Activated CD4-positive, alpha-beta T cell treated with anti-CD3 and anti-CD28 coated beads, Interleukin-2, amount 10 ng/mL, durations not matched to agents 24 days and 14 days (primary cell): ENCODE measurements at regions not wholly inside any gene's neighbourhood (a gene's known extent, or its start where the extent isn't known, plus 50 kb on each side); places are given as distances from the start of the nearest gene placed in this dataset.

Experiments
- DNase-seq: peaks from one replicate; pipeline ENCODE4 v3.0.0; 2022
- H3K27ac Mint-ChIP-seq: one replicate; pipeline ENCODE4 v1.8.0; 2022; ENCODE audit warnings: mild to moderate bottlenecking, mixed read lengths
- H3K27me3 Mint-ChIP-seq: one replicate; pipeline ENCODE4 v1.8.0; 2022; ENCODE audit warnings: mixed read lengths
- H3K36me3 Mint-ChIP-seq: one replicate; pipeline ENCODE4 v1.8.0; 2022; ENCODE audit warnings: low read depth, mild to moderate bottlenecking, mixed read lengths
- H3K4me1 Mint-ChIP-seq: one replicate; pipeline ENCODE4 v1.8.0; 2021; ENCODE audit warnings: mixed read lengths
- H3K4me3 Mint-ChIP-seq: one replicate; pipeline ENCODE4 v1.8.0; 2022; ENCODE audit warnings: mild to moderate bottlenecking, moderate library complexity, mixed read lengths
- H3K9me3 Mint-ChIP-seq: one replicate; pipeline ENCODE4 v1.8.0; 2021; ENCODE audit warnings: mixed read lengths
- intact Hi-C: fragments of 100-400 bp; cut with micrococcal nuclease; formaldehyde crosslinking; loops from one replicate; pipeline ENCODE4 v1.15.1; 2023

GRCh38 chr2:136226903-136227302 is 109.0 kb upstream of the CXCR4 start:
- no peak overlapping the region for H3K27ac Mint-ChIP-seq
- H3K4me1 Mint-ChIP-seq, result peaks cover 6% of the 10 kb centered on the region
- H3K27me3 Mint-ChIP-seq, result peaks cover 28% of the 10 kb centered on the region
- DNase-seq, result no peak
- no peaks in the 10 kb centered on the region for H3K36me3 Mint-ChIP-seq
- H3K9me3 Mint-ChIP-seq, result peaks cover 20% of the 10 kb centered on the region
- no peak overlapping the region for H3K4me3 Mint-ChIP-seq
- intact Hi-C loops, result no loop called here

GRCh38 chr2:136225950-136226835 is 108.2 kb upstream of the CXCR4 start:
- Mint-ChIP-seq H3K4me3 (no peak overlapping the region), H3K9me3 (peaks cover 20% of the 10 kb centered on the region), H3K27ac (no peak overlapping the region), H3K27me3 (peaks cover 24% of the 10 kb centered on the region), H3K4me1 (peaks cover 6% of the 10 kb centered on the region), H3K36me3 (no peaks in the 10 kb centered on the region)
- DNase-seq, result no peak
- intact Hi-C loops, result no loop called here

GRCh38 chr2:136223274-136223673 is 105.3 kb upstream of the CXCR4 start:
- H3K36me3 Mint-ChIP-seq, result no peaks in the 10 kb centered on the region
- intact Hi-C loops, result no loop called here

GRCh38 chr2:136222862-136223261 is 104.9 kb upstream of the CXCR4 start:
- intact Hi-C loops, result no loop called here
- peaks cover 6% of the 10 kb centered on the region for H3K4me1 Mint-ChIP-seq
- peaks cover 1% of the 10 kb centered on the region for H3K9me3 Mint-ChIP-seq
- peaks cover 10% of the 10 kb centered on the region for H3K27me3 Mint-ChIP-seq
- no peaks in the 10 kb centered on the region for H3K36me3 Mint-ChIP-seq
- H3K4me3 Mint-ChIP-seq, result no peak overlapping the region
- no peak for DNase-seq
- no peak overlapping the region for H3K27ac Mint-ChIP-seq

More at GRCh38 chr2:136223274-136223673, 105.3 kb upstream of the CXCR4 start:
- H3K27me3 Mint-ChIP-seq, result peaks cover 7% of the 10 kb centered on the region
- peaks cover 5% of the 10 kb centered on the region for H3K9me3 Mint-ChIP-seq
- no peak overlapping the region for H3K4me3 Mint-ChIP-seq
- H3K27ac Mint-ChIP-seq, result no peak overlapping the region
- H3K4me1 Mint-ChIP-seq, result peaks cover 6% of the 10 kb centered on the region
- no peak for DNase-seq

GRCh38 chr2:136221026-136221425 is 103.1 kb upstream of the CXCR4 start:
- Mint-ChIP-seq H3K9me3 (peaks cover 3% of the 10 kb centered on the region), H3K36me3 (no peaks in the 10 kb centered on the region), H3K4me3 (no peak overlapping the region), H3K27ac (no peak overlapping the region), H3K27me3 (peaks cover 16% of the 10 kb centered on the region), H3K4me1 (peaks cover 3% of the 10 kb centered on the region)
- DNase-seq, result no peak
- intact Hi-C loops, result no loop called here

GRCh38 chr2:136219963-136220362 is 102.0 kb upstream of the CXCR4 start:
- no peaks in the 10 kb centered on the region for H3K36me3 Mint-ChIP-seq
- intact Hi-C loops, result no loop called here
- no peak for DNase-seq
- peaks cover 18% of the 10 kb centered on the region for H3K27me3 Mint-ChIP-seq
- H3K4me1 Mint-ChIP-seq, result no peaks in the 10 kb centered on the region
- peaks cover 3% of the 10 kb centered on the region for H3K9me3 Mint-ChIP-seq
- no peak overlapping the region for H3K4me3 Mint-ChIP-seq
- H3K27ac Mint-ChIP-seq, result no peak overlapping the region

GRCh38 chr2:136219341-136219740 is 101.4 kb upstream of the CXCR4 start:
- no peak for DNase-seq
- no peak overlapping the region for H3K27ac Mint-ChIP-seq
- intact Hi-C loops, result no loop called here
- peaks cover 1% of the 10 kb centered on the region for H3K4me1 Mint-ChIP-seq
- H3K36me3 Mint-ChIP-seq, result no peaks in the 10 kb centered on the region
- peaks cover 20% of the 10 kb centered on the region for H3K27me3 Mint-ChIP-seq
- peaks cover 6% of the 10 kb centered on the region for H3K9me3 Mint-ChIP-seq
- no peak overlapping the region for H3K4me3 Mint-ChIP-seq

- Mint-ChIP-seq H3K27ac (no peak overlapping the region), H3K9me3 (peaks cover 9% of the 10 kb centered on the region), H3K4me1 (peaks cover 5% of the 10 kb centered on the region), H3K27me3 (peaks cover 19% of the 10 kb centered on the region), H3K36me3 (no peaks in the 10 kb centered on the region), H3K4me3 (no peak overlapping the region)
- intact Hi-C loops, result no loop called here
- DNase-seq, result no peak
These were observed 100.0 kb upstream of the CXCR4 start for GRCh38 chr2:136217996-136218395.

- no peak for DNase-seq
- H3K27ac Mint-ChIP-seq, result no peak overlapping the region
- intact Hi-C loops, result no loop called here
- peaks cover 9% of the 10 kb centered on the region for H3K9me3 Mint-ChIP-seq
- peaks cover 15% of the 10 kb centered on the region for H3K4me1 Mint-ChIP-seq
- H3K4me3 Mint-ChIP-seq, result no peak overlapping the region
- no peaks in the 10 kb centered on the region for H3K36me3 Mint-ChIP-seq
- peaks cover 13% of the 10 kb centered on the region for H3K27me3 Mint-ChIP-seq
These were observed 98.0 kb upstream of the CXCR4 start for GRCh38 chr2:136215908-136216472.

GRCh38 chr2:136215449-136215848 is 97.5 kb upstream of the CXCR4 start:
- Mint-ChIP-seq H3K36me3 (no peaks in the 10 kb centered on the region), H3K4me3 (no peak overlapping the region), H3K4me1 (peaks cover 18% of the 10 kb centered on the region), H3K27ac (no peak overlapping the region), H3K27me3 (peaks cover 13% of the 10 kb centered on the region), H3K9me3 (peaks cover 12% of the 10 kb centered on the region)
- no peak for DNase-seq
- intact Hi-C loops, result no loop called here

GRCh38 chr2:136214307-136215200 is 96.6 kb upstream of the CXCR4 start:
- Mint-ChIP-seq H3K27me3 (peaks cover 13% of the 10 kb centered on the region), H3K9me3 (peaks cover 13% of the 10 kb centered on the region), H3K27ac (no peak overlapping the region), H3K4me3 (no peak overlapping the region), H3K36me3 (no peaks in the 10 kb centered on the region), H3K4me1 (peaks cover 19% of the 10 kb centered on the region)
- intact Hi-C loops, result no loop called here
- no peak for DNase-seq

GRCh38 chr2:136213836-136214235 is 95.9 kb upstream of the CXCR4 start:
- H3K36me3 Mint-ChIP-seq, result peaks cover 3% of the 10 kb centered on the region

GRCh38 chr2:136212426-136213378 is 94.8 kb upstream of the CXCR4 start:
- Mint-ChIP-seq H3K27ac (peak overlapping the region; percentile 71), H3K4me3 (peak overlapping the region; percentile 3), H3K27me3 (peaks cover 10% of the 10 kb centered on the region), H3K36me3 (peaks cover 3% of the 10 kb centered on the region), H3K9me3 (peaks cover 19% of the 10 kb centered on the region), H3K4me1 (peaks cover 24% of the 10 kb centered on the region)
- DNase-seq, result no peak
- intact Hi-C loops, result loop anchor here (1.0 kb wide), 1 partner anchor 78 kb away; no protein-coding TSS in a partner anchor

More at GRCh38 chr2:136213836-136214235, 95.9 kb upstream of the CXCR4 start:
- peaks cover 19% of the 10 kb centered on the region for H3K9me3 Mint-ChIP-seq
- no peak for DNase-seq
- peaks cover 19% of the 10 kb centered on the region for H3K4me1 Mint-ChIP-seq
- intact Hi-C loops, result loop anchor here (1.0 kb wide), 1 partner anchor 80 kb away; no protein-coding TSS in a partner anchor
- H3K27me3 Mint-ChIP-seq, result peaks cover 13% of the 10 kb centered on the region
- H3K4me3 Mint-ChIP-seq, result no peak overlapping the region
- H3K27ac Mint-ChIP-seq, result no peak overlapping the region
